Upper lobe of left lung (tissue), 6 donors: ENCODE measurements at regions not wholly inside any gene's neighbourhood (a gene's known extent, or its start where the extent isn't known, plus 50 kb on each side); places are given as distances from the start of the nearest gene placed in this dataset.
A peak's percentile ranks its signal among the peaks of the same experiment; 100 is the strongest.

Source experiments
- ATAC-seq, 2 donors: fragments of 200-7000 bp; cut with Tn5 transposase; one replicate each; pipeline ENCODE4 v1.9.1; 2022; ENCODE audit warnings: mild to moderate bottlenecking in 2 of 2, moderate library complexity in 2 of 2; ENCODE audit not compliant: low FRiP score in 2 of 2
- DNase-seq, 2 donors: peaks; one replicate each; pipeline ENCODE4 v3.0.0-alpha.2; 2019 to 2020
- H3K27ac ChIP-seq, 4 donors: fragments of 200-600 bp; sonication (generic); one replicate each; pipeline ENCODE4 v1.5.1; 2016 to 2019
- H3K27me3 ChIP-seq, 4 donors: fragments of 200-600 bp; sonication (generic); one replicate each; pipeline ENCODE4 v1.5.1; 2017 to 2019
- H3K36me3 ChIP-seq, 4 donors: fragments of 200-600 bp; sonication (generic); one replicate each; pipeline ENCODE4 v1.5.1; 2016 to 2019
- H3K4me1 ChIP-seq, 4 donors: fragments of 200-600 bp; sonication (generic); one replicate each; pipeline ENCODE4 v1.5.1; 2018 to 2019
- H3K4me3 ChIP-seq, 4 donors: fragments of 200-600 bp; sonication (generic); one replicate each; pipeline ENCODE4 v1.5.1; 2017 to 2019; ENCODE audit warnings: mild to moderate bottlenecking in 2 of 4, moderate library complexity in 1 of 4
- H3K9me3 ChIP-seq, 4 donors: fragments of 200-600 bp; sonication (generic); one replicate each; pipeline ENCODE4 v1.5.1; 2018 to 2019
- EP300 ChIP-seq, 4 donors: sonication (generic); formaldehyde crosslinking; IDR thresholded peaks; one replicate each; pipeline ENCODE4 v1.5.1; 2017; ENCODE audit warnings: antibody characterized with exemption in 4 of 4, control low read depth in 2 of 4
- POLR2A ChIP-seq, 4 donors: fragments of 450-650 bp; IDR thresholded peaks; one replicate each; pipeline ENCODE4 v1.5.1; 2016 to 2017; ENCODE audit warnings: antibody characterized with exemption in 4 of 4, mild to moderate bottlenecking in 2 of 4
- POLR2AphosphoS5 ChIP-seq, 2 donors: sonication (generic); formaldehyde crosslinking; IDR thresholded peaks; one replicate each; pipeline ENCODE4 v1.5.1; 2017; ENCODE audit warnings: antibody characterized with exemption in 2 of 2
- WGBS, 2 donors: methylation state at CpG; one replicate each; pipeline ENCODE4 v1.1.5; 2017 to 2018; 5-methylcytosine and 5-hydroxymethylcytosine counted together
- TF ChIP-seq, protein P1 (sequence below), 6 experiments: fragments of 450-650 bp in 4 of 6; fragments of 200-600 bp in 2 of 6; sonication (generic) in 2 of 6; IDR thresholded peaks; one replicate each; pipeline ENCODE4 v1.5.1; 2016 to 2019; ENCODE audit warnings: antibody characterized with exemption in 6 of 6
- donor health status: DM: no; HTN: no; CAD: no; lungs with moderate emphysema.
- donor health status: DM: no; HTN: yes; CAD: no; lungs with severe emphysema.

DNA sequence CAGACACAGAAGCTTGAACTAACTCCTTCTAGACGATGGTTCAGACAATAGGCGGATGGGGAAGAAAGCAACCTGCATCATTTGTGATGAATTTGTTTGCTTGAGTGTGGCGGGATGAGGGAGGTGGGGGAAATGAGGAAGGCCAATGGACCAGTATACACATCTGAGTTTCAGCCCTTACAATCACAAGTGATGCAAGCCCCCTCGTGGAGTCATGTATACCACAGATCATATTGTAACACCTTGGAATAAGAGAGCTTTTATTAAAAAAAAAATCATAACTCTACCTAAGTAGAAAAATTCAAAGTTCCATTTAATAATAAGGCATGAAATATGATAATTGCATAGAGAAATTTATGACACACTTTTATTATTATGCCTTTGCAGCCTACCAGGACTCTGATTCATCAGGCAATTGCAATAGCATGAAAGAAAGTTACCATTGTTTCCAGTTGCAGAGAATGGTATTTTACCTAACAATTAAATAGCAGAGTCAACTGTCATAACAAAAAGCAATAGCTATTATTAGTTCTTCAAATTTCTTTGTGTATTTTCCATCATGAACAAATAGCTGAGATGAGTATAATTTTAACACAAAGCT, 230.2 kb upstream of the AKR1E2 start:
- H3K27ac ChIP-seq: no peak overlapping the region
- H3K27me3 ChIP-seq: no peaks in the 10 kb centered on the region
- no peaks in the 10 kb centered on the region for H3K9me3 ChIP-seq
- no peaks in the 10 kb centered on the region for H3K4me1 ChIP-seq
- H3K4me3 ChIP-seq: no peak overlapping the region
- DNase-seq (no peak), ATAC-seq (no peak)
- no peaks in the 10 kb centered on the region for H3K36me3 ChIP-seq
- WGBS, 2 donors: 90 to 91% methylated on average over 4 of the region's 4 CpGs
- TF ChIP-seq EP300 (IDR thresholded peaks at IDR 0.05) (no peak), POLR2AphosphoS5 (IDR thresholded peaks at IDR 0.05) (no peak), POLR2A (IDR thresholded peaks at IDR 0.05) (no peak)
- TF ChIP-seq, protein P1, sequence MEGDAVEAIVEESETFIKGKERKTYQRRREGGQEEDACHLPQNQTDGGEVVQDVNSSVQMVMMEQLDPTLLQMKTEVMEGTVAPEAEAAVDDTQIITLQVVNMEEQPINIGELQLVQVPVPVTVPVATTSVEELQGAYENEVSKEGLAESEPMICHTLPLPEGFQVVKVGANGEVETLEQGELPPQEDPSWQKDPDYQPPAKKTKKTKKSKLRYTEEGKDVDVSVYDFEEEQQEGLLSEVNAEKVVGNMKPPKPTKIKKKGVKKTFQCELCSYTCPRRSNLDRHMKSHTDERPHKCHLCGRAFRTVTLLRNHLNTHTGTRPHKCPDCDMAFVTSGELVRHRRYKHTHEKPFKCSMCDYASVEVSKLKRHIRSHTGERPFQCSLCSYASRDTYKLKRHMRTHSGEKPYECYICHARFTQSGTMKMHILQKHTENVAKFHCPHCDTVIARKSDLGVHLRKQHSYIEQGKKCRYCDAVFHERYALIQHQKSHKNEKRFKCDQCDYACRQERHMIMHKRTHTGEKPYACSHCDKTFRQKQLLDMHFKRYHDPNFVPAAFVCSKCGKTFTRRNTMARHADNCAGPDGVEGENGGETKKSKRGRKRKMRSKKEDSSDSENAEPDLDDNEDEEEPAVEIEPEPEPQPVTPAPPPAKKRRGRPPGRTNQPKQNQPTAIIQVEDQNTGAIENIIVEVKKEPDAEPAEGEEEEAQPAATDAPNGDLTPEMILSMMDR (IDR thresholded peaks at IDR 0.05): no peak

DNA sequence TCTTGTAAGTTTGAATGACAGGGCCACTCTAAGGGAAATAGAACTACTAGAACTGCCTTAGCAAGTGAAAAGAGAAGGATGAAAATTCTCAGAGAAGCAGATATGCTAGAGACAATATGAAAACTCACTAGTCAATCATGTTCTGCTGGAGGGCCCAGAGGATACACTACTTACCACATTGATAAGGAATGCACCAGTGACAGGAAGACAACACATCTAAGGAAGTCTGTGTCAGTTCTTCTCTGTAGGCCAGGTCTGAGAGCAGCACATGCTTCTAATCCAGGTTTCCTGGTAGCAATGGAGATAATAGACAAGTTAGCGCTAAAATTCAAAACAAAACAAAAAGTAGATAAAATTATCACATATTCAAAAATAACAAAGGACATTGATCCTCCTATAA, 235.2 kb upstream of the AKR1E2 start:
- Histone ChIP-seq H3K4me3 (no peak overlapping the region), H3K27me3 (no peaks in the 10 kb centered on the region), H3K4me1 (no peaks in the 10 kb centered on the region), H3K9me3 (no peaks in the 10 kb centered on the region), H3K36me3 (no peaks in the 10 kb centered on the region), H3K27ac (no peak overlapping the region)
- ATAC-seq: no peak
- 92 to 97% methylated on average over 1 of the region's 1 CpG for WGBS, 2 donors
- DNase-seq: no peak
- TF ChIP-seq, protein P1 (IDR thresholded peaks at IDR 0.05): no peak
- TF ChIP-seq EP300 (IDR thresholded peaks at IDR 0.05) (no peak), POLR2A (IDR thresholded peaks at IDR 0.05) (no peak), POLR2AphosphoS5 (IDR thresholded peaks at IDR 0.05) (no peak)

DNA sequence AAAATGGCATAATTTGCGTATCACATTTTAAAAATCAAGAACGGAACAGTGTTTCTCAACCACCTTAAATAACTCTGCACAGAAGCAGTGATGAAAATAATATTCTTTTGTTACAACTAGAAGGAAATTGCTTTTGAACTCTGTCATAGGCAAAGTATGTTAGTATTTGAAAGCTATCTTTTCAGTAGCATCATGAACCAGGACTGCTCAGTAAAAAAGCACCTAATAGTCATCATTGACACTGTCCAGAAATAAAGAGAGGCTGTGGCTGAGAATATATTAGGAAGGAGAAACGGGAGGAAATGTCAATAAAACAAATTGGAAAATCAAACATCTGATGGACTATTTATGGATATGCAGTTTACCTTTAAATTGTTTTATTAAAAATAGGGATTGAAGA, 237.2 kb upstream of the AKR1E2 start:
- DNase-seq (no peak), ATAC-seq (no peak)
- TF ChIP-seq EP300 (IDR thresholded peaks at IDR 0.05): no peak
- TF ChIP-seq, protein P1 (IDR thresholded peaks at IDR 0.05): no peak
- no peak for TF ChIP-seq POLR2A (IDR thresholded peaks at IDR 0.05)
- no peak for TF ChIP-seq POLR2AphosphoS5 (IDR thresholded peaks at IDR 0.05)
- Histone ChIP-seq H3K36me3 (no peaks in the 10 kb centered on the region), H3K4me1 (no peaks in the 10 kb centered on the region), H3K27me3 (no peaks in the 10 kb centered on the region), H3K4me3 (no peak overlapping the region), H3K9me3 (no peaks in the 10 kb centered on the region), H3K27ac (no peak overlapping the region)
- 82 to 86% methylated on average over 3 of the region's 3 CpGs for WGBS, 2 donors

DNA sequence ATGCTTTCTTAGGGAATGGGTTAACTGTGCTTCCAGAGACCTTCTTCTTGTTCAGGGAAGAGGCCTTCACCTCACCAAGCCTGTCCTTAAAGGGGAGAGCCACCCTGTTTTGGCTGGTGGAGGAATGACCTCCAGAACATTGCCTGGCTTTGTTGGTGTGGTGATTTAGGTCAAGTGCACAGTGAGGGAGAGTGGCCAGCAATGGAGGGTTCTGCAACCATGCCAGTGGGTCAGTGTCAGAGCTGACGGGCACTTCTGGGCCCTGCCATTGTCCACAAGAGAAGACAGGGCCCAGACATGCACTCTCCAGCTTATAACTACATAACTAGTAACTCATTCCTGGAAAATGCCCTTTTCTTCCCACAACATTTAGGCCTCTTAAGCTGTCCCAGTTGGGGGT, 238.5 kb upstream of the AKR1E2 start:
- 78 to 100% methylated on average over 1 of the region's 1 CpG for WGBS, 2 donors
- H3K36me3 ChIP-seq: no peaks in the 10 kb centered on the region
- no peaks in the 10 kb centered on the region for H3K27me3 ChIP-seq
- TF ChIP-seq POLR2A (IDR thresholded peaks at IDR 0.05) (no peak), EP300 (IDR thresholded peaks at IDR 0.05) (no peak), POLR2AphosphoS5 (IDR thresholded peaks at IDR 0.05) (no peak)
- TF ChIP-seq, protein P1 (IDR thresholded peaks at IDR 0.05): no peak
- DNase-seq: no peak
- peak overlapping the region in 1 of 4 donors; percentile 1 for H3K27ac ChIP-seq
- no peak for ATAC-seq
- no peaks in the 10 kb centered on the region for H3K9me3 ChIP-seq
- H3K4me3 ChIP-seq: no peak overlapping the region
- H3K4me1 ChIP-seq: no peaks in the 10 kb centered on the region

DNA sequence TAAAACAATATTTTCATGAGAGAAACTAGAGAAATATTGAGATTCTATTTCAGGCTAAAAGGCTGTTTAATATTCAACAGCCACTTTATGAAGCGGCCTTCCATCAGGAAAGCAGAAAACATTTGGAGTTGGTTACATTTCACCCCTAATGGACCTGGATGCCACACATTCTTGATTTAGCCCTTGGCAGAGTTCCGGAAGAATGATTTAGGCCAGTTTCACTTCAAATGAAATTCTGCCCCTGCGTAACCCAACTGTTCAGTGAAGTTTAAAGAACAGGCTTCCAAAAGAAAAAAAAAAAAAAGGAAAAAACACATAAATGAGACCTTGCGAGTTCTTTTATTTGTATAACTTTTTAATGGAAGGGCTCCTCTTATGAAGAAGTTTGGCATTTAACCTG, 239.2 kb upstream of the AKR1E2 start:
- ATAC-seq (no peak), DNase-seq (no peak)
- no peaks in the 10 kb centered on the region for H3K27me3 ChIP-seq
- no peaks in the 10 kb centered on the region for H3K36me3 ChIP-seq
- no peak overlapping the region for H3K4me3 ChIP-seq
- TF ChIP-seq EP300 (IDR thresholded peaks at IDR 0.05) (no peak), POLR2A (IDR thresholded peaks at IDR 0.05) (no peak), POLR2AphosphoS5 (IDR thresholded peaks at IDR 0.05) (no peak)
- TF ChIP-seq, protein P1 (IDR thresholded peaks at IDR 0.05): no peak
- H3K9me3 ChIP-seq: no peaks in the 10 kb centered on the region
- 65 to 80% methylated on average over 4 of the region's 4 CpGs for WGBS, 2 donors
- H3K27ac ChIP-seq: peak overlapping the region in 1 of 4 donors; percentile 1
- no peaks in the 10 kb centered on the region for H3K4me1 ChIP-seq
